HG03575 (cell line): ENCODE measurements at regions not wholly inside any gene's neighbourhood (a gene's known extent, or its start where the extent isn't known, plus 50 kb on each side); places are given as distances from the start of the nearest gene placed in this dataset.

Experiments used
- ATAC-seq: cut with Tn5 transposase; IDR thresholded peaks from one replicate; pipeline ENCODE4 v1.9.1; 2021; ENCODE audit not compliant: unreplicated experiment, insufficient number of reproducible peaks, low FRiP score; ENCODE audit errors: extremely low read depth

DNA sequence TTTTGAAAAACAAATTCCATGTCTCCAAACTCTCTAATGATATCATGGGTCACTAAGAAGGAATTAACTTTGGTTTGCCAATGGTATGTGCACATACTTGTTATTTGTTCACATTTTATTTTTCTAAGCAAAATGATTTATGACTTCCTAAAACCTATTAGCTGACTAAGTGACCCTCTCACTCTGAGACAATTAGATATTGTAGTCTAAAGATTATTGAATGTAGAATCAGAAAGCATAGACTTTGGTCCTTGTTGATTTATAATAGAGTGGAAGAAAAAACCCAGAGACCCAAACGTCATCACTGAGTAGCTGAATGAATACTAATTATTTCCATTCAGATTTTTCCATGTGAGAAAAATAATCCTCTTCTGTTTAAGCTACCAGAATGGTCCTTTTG lies 243.5 kb upstream of the ANO3 start:
- no peak for ATAC-seq

DNA sequence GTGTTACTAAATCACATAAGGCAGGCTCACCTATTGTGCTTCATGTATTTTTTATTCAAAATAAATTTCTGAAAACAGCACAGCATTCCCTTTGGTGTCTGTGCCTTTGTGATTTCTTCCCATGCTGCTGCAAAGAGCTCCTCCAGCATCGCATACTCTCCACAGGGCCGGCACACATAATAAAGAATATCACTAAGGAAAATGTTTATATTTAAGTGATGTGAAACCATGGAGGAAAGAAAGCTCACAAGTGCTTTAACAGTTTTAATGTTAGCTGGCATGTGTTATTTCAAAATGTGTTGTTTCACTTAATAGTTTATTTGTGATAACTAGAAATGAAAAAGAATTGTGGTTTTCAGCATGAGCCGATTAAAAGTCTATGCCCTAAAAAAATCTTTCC lies 241.3 kb upstream of the ANO3 start:
- ATAC-seq, result no peak

DNA sequence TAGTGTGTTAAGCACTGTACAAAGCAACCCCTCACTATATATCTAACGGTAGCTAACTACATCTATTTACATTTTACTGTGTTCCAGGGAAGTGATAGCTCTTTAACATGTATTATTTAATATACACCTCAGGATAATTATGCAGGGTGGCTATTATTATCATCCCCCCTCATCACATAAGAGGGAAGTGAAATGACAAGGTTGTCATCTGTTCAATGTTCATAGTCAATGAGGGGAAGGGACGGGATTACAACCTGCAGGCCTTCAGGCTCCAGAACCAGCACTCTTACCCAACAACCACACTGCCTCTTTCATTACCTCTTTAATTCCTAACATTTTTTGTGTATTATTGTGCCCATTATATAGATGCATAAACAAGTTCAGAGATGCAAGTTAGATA lies 238.7 kb upstream of the ANO3 start:
- no peak for ATAC-seq

DNA sequence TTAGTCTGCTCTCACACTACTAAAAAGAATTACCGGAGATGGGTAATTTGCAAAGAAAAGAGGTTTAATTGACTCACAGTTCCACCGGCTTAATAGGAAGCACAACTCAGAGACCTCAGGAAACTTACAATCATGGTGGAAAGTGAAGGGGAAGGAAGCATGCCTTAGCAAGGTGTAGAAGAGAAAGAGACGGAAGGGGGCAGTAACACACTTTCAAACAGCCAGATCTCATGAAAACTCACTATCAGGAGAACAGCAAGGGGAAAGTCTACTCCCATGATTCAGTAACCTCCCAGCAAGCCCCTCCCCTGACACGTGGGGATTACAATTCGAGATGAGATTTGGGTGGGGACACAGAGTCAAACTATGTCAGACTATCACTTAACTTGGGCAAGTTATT lies 236.6 kb upstream of the ANO3 start:
- ATAC-seq, result no peak

DNA sequence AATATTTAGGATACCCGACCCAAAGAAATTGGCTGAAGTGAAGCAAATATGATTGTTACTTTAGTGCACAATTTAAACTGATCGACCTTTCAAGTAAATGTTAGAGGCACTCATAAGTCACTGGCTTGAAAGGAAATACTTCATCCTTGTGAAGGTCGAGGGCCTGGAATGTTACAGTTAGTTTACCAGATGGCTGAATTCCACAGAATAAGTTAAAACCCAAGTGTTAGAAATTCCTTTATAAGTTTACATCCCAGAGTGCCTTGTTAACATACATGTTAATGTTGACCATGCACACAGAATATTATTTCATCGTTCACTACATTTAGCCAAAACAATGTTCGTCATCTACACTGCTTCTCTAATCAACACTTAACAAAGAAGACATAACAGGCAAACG lies 235.5 kb upstream of the ANO3 start:
- ATAC-seq, result no peak

DNA sequence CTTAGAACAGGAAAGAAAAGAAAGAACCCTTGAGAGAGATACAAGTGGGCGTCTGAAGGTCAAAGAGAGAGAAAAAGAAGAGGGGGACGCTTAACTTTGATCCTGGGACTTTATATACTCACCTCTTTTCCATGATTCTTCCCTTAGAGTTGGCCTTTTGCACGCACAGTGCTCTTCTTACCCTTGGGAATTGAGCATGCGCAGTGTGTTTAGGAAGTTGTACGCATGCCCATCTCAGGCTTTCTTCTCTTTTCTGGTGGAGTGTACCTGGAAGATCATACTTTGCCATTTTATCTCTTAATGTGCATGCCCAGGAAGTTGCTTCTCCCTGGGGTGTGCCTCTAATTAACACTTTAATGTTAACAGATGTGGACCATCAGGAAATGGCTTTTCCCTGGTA lies 229.6 kb upstream of the ANO3 start:
- ATAC-seq, result no peak

DNA sequence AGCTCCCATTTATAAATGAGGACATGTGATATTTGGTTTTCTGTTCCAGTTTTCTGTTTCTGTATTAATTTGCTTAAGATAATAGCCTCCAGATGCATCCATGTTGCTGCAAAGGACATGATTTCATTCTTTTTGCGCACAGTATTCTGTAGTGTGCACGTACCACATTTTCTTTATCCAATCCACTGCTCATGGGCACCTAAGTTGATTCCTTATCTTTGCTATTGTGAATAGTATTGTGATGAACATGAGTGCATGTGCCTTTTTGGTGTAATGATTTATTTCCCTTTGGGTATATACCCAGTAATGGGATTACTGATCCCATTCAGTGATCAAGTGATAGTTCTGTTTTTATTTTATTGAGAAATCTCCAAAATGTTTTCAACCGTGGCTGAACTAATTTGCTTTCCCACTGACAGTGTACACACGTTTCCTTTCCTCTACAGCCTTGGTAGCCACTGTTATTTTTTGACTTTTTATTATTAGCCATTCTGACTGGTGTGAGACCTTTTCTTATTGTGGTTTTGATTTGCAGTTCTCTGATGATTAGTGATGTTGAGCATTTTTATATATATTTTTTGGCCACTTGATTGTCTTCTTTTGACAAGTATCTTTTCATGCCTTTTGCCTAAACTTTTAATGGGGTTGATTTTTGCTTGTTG lies 226.0 kb upstream of the ANO3 start:
- no peak for ATAC-seq

DNA sequence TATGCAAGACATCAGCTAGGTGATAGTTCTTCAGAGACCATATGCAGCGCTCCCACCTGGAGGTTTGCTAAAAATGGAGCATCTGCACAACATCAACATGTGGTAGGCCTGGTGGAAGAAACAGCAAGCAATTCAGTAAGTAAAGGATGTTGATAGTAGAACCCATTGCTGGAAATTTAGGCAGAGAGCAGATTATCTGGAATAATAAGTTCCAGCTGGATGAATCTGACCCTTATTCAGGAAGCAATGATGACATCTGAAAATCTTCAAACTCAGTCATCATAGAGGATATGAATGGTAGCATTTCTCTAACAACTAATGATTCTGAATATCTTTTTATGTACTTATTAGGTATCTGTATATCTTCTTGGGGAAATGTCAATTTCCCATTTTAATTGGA lies 225.2 kb upstream of the ANO3 start:
- no peak for ATAC-seq

DNA sequence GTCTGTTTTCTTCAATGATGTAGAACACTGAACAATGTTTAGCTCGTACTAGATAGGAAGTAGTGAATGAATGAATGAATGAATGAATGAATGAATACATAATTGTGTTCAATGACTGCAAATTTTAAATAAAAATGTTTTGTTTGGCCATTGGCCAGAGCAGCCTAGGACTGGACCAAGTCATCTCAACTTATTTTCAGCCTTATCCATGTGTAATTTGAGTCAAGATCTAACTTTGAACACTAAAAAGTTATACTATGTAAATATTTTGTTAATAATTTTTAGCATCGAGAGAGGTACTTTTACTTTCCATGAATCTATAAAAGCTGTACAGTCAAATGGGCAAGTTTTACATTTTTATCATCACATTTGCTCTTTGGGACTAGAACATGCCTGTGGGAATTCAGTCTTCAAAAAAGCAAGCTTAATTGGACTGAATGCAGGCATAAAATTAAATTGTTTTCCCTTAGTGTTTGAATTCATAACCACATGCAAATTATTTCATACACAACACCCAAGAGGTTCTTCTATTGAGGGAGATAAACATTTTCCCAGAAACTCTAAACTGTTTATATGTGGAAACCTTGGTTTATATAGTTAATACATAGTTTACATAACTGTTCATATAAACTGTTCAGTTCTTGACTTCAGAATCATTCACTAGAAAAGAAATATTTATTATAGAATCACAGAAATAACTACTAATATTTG lies 222.1 kb upstream of the ANO3 start:
- no peak for ATAC-seq

DNA sequence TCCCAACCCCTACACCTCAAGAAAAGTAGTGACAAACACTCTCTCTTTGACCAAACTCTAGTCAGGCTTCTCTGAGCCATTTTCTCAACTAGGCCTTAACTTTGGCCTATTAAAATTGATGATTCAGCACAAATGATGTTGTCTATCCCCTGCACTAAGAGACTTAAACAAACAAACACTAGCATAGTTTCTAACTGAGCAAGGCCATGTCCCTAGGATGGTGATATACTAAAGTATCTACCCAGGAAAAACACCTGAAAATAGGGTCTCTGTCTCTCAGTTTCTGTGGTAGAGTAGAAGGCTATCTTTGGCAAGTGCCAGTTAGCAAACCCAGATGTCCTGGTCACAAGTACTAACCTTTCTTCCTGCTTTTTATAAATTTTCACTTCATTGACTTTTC lies 219.7 kb upstream of the ANO3 start:
- ATAC-seq, result no peak

DNA sequence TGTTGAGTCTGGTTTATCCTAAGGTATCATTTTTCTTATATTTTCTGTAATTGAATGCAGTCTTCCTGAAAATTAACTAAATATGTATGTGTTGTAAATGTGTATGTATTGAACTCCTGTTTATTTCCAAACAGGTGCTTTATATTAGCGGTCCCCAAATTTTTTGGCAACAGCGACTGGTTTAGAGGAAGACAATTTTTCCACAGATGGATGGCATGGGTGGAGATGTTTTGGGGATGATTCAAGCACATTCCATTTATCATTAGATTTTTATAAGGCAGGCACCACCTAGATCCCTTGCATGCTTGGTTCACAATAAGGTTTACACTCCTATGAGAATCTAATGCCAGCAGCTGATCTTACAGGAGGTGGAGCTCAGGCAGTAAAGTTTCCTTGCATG lies 210.5 kb upstream of the ANO3 start:
- no peak for ATAC-seq

DNA sequence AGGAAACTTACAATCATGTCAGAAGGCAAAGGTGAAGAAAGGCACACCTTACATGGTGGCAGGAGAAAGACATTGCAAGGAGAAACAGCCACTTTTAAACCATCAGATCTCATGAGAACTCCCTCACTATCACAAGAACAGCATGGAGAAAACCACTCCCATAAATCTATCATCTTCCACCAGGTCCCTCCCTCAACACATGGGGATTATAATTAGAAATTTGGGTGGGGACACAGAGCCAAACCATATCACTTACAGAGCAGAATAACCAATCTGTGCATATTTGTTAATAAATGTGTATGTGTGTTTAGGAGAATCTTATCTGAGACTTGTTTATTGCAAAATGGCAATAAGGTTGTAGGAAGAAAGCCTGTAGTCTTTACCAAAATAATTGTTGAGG lies 205.2 kb upstream of the ANO3 start:
- no peak for ATAC-seq

DNA sequence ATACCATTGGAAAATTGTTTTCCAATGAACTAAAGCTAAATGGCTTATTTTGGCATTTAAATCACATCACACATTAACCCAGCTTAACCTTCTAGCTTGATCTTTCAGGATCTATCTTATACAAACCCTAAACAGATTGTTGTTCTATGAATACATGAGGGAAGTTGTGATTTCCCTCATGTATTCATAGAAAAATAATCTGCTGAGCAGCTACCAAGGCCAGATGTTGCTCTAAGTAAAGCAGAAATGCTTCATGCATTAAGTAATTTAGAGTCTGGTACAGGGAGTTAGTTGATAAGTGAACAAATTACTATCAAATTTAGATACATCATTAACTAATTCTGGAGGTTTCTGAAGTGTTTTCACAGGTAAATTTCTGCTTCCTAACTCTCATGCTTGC lies 204.6 kb upstream of the ANO3 start:
- no peak for ATAC-seq

DNA sequence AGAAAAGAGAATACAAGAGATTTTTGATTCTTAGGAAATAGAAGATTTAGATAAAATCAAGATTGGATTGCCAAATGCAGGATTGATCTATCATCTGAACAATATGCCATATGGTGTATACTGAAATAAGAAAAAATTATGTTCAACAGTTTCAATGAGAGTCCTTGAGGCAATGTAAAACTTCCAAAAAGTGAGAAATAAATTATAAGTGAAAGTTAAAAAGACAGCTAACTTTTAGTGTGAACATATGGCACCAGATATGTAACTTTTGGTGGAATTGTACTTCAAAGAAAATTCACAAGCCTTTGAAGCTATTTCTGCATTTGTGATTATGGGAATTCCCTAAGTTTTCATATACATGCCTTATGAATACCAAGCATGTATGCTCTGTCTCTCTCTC lies 200.5 kb upstream of the ANO3 start:
- no peak for ATAC-seq

DNA sequence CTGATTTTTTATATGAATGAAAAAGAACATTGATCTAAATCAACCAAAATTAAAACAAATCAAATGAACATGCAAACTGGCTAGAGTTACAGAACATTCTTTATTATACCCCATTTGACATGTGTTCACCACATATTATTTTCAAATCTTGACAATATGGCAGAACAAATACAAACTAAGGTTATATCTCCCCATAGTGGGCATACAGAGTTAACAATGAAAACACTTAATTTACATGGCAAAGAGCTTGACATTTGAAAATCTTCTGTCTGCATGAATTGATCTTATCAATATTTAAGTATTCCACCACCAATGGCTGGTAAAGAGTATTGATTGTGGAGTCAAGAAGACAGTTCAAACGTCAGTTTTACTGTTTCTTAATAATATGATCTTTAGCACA lies 197.9 kb upstream of the ANO3 start:
- ATAC-seq, result no peak

DNA sequence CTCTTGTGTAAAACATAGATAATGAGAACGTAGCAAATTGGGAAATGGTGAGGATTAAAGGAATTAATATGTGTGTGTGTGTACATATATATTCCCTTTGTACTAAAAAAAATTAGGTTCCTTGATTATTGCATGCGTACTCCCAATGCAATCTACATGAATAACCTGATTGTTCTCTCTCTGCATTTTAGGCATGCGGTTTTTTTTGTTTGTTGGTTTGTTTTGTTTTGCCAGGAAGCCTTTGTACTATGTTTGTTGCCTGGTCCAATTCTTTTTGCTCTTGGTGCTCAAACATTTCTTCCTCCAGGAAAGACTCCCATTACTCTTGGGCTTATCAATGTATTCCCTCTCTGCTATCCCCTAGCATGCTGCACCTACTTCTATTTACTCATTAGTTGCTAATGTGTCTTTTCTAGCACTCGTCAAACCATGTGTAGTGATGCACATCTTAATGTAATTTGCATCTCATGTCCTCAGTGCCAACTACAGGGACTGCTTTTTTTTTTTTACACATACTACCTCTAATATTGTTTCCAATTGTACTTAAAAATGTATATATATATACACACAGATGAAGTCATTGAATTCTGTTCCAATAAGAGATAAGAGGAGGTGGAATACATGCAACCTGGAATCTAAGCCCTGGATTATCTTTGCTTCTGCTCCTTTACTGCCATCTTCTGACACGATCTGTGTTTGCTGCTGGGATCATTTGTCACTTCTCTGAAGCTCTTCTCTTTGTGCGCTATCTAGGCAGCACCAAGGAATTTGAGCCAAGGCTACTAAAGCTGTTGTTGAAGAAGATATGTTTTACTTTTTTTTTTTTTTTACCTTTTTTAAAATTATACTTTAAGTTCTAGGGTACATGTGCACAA lies 197.2 kb upstream of the ANO3 start:
- ATAC-seq, result no peak

DNA sequence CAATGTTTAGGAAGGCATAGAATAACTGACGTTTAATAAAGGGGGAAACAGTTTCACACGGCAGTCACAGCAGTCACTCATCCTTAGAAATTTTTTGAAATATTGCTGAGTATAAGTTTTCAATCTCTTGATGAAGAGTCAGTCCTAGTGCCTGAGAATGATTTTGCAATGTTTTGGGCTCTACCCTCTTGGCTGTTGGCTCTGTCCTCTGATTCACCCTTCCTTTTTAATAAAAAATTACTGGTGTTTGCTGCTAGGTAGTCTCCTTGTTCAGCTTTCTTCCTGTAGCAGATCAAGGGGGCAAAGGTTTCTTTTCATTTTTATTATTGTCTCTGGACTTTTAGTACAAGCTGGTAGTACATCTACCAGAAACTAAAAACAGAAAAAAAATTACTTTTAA lies 194.3 kb upstream of the ANO3 start:
- ATAC-seq, result no peak

DNA sequence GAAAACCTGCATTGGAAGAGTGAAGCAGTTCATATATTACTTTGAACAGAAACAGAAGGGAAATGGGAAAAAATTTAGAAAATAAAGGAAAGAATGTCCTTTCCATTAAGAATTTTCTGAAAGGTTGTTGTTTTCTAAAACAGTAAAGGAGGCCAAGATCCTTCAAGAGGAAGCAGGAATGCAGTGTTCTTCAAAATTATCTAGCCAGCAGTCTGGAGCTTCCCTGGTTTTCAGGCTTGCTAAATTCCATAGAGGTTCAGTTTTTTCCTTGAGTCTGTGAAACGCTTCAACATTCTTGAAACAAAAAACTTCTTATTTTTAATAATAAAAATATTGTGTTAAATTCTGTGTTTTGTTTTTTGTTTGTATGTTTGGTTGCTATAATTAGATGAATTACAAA lies 189.0 kb upstream of the ANO3 start:
- ATAC-seq, result no peak

DNA sequence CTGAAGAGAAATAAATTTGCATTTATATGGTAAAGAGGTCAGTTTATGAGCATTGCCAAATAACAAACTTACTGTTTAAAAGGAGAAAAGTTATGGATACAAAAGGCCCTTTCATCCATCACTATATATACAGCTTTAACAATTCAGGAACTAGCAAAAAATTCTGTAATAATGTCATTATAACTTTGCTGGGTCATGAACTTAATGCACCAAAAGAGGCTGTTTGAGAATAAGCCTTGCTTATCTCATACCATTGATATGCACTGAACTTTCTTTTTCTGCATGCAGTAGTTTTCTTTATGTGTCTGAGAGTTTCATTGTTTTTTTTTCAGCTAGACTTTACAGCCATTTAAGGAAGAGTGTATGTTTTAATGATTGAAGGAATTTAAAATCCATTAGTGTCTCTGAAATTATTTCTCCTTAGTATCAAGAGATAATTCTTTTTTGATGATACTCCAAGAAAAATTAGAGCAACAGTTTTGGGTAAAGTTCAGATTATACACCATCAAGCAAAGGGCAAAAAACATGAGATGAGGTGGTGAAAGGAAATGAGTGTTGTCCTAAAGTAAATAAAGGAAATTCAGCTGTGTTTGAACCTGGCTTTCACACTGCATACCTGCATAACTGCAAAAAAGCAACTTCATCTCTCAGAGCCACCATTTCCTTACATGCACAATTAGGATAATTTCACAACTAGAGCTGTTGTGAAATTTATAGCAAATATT lies 188.2 kb upstream of the ANO3 start:
- ATAC-seq, result no peak

DNA sequence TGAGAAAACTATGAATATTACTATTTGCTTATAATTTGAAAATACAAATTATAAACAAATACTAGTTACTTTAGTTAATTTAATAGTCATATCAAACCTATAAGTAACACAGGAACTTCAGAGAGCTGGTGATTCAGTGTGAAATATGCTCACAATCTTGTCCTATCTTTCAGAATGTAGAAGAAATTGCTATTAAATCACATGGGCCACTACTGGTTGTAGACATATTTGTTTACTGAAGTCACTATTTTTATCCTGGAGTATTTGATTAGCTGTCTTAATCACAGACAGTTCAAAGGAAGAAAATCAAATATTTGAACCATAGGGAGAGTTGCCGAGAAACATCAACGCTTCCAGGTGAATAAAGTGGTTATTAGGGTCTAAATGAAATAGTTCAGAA lies 187.6 kb upstream of the ANO3 start:
- ATAC-seq, result no peak
